ENCODE measurements at regions not wholly inside any gene's neighbourhood (a gene's known extent, or its start where the extent isn't known, plus 50 kb on each side); places are given as distances from the start of the nearest gene placed in this dataset.

- H3K4me3 Mint-ChIP-seq: no peak overlapping the region
- H3K27me3 Mint-ChIP-seq (ENCODE audit: low read depth): no peaks in the 10 kb centered on the region
- H3K27ac Mint-ChIP-seq: no peak overlapping the region
- no peaks in the 10 kb centered on the region for H3K9me3 Mint-ChIP-seq
- H3K36me3 Mint-ChIP-seq (ENCODE audit: low read depth): no peaks in the 10 kb centered on the region
- no peaks in the 10 kb centered on the region for H3K4me1 Mint-ChIP-seq (ENCODE audit: low read depth)
Measured at GRCh38 chr2:153808679-153809078, 63.0 kb upstream of the GALNT13 start.

GRCh38 chr2:153811516-153811915 is 60.2 kb upstream of the GALNT13 start:
- Mint-ChIP-seq H3K4me3 (no peak overlapping the region), H3K4me1 (ENCODE audit: low read depth) (no peaks in the 10 kb centered on the region), H3K9me3 (no peaks in the 10 kb centered on the region), H3K27ac (no peak overlapping the region), H3K27me3 (ENCODE audit: low read depth) (no peaks in the 10 kb centered on the region), H3K36me3 (ENCODE audit: low read depth) (no peaks in the 10 kb centered on the region)

- no peaks in the 10 kb centered on the region for H3K9me3 Mint-ChIP-seq
- H3K4me3 Mint-ChIP-seq: no peak overlapping the region
Measured at GRCh38 chr2:153812632-153813031, 59.1 kb upstream of the GALNT13 start.

GRCh38 chr2:153818242-153818641 is 53.5 kb upstream of the GALNT13 start:
- H3K4me3 Mint-ChIP-seq: no peak overlapping the region
- no peak overlapping the region for H3K27ac Mint-ChIP-seq
- no peaks in the 10 kb centered on the region for H3K4me1 Mint-ChIP-seq (ENCODE audit: low read depth)
- H3K9me3 Mint-ChIP-seq: peaks cover 6% of the 10 kb centered on the region
- no peaks in the 10 kb centered on the region for H3K36me3 Mint-ChIP-seq (ENCODE audit: low read depth)
- H3K27me3 Mint-ChIP-seq (ENCODE audit: low read depth): no peaks in the 10 kb centered on the region

More at GRCh38 chr2:153812632-153813031, 59.1 kb upstream of the GALNT13 start:
- no peaks in the 10 kb centered on the region for H3K27me3 Mint-ChIP-seq (ENCODE audit: low read depth)
- no peak overlapping the region for H3K27ac Mint-ChIP-seq
- no peaks in the 10 kb centered on the region for H3K4me1 Mint-ChIP-seq (ENCODE audit: low read depth)
- H3K36me3 Mint-ChIP-seq (ENCODE audit: low read depth): no peaks in the 10 kb centered on the region

GRCh38 chr2:153819074-153819473 is 52.6 kb upstream of the GALNT13 start:
- H3K27ac Mint-ChIP-seq: no peak overlapping the region
- H3K9me3 Mint-ChIP-seq: peaks cover 6% of the 10 kb centered on the region
- no peak overlapping the region for H3K4me3 Mint-ChIP-seq
- no peaks in the 10 kb centered on the region for H3K27me3 Mint-ChIP-seq (ENCODE audit: low read depth)
- H3K4me1 Mint-ChIP-seq (ENCODE audit: low read depth): no peaks in the 10 kb centered on the region
- no peaks in the 10 kb centered on the region for H3K36me3 Mint-ChIP-seq (ENCODE audit: low read depth)

GRCh38 chr2:153819501-153819900 is 52.2 kb upstream of the GALNT13 start:
- H3K27ac Mint-ChIP-seq: no peak overlapping the region
- no peaks in the 10 kb centered on the region for H3K27me3 Mint-ChIP-seq (ENCODE audit: low read depth)
- peaks cover 6% of the 10 kb centered on the region for H3K9me3 Mint-ChIP-seq
- no peaks in the 10 kb centered on the region for H3K36me3 Mint-ChIP-seq (ENCODE audit: low read depth)
- no peak overlapping the region for H3K4me3 Mint-ChIP-seq
- no peaks in the 10 kb centered on the region for H3K4me1 Mint-ChIP-seq (ENCODE audit: low read depth)

Data from T-helper 1 cell treated with Interleukin-12 subunit alpha and Interleukin-12 subunit beta and Interleukin-4 antibody, amounts not matched to agents 30 μg/mL and 1 μg/mL, for 36 hours (primary cell).